ENCODE measurements at regions not wholly inside any gene's neighbourhood (a gene's known extent, or its start where the extent isn't known, plus 50 kb on each side); places are given as distances from the start of the nearest gene placed in this dataset.

DNA sequence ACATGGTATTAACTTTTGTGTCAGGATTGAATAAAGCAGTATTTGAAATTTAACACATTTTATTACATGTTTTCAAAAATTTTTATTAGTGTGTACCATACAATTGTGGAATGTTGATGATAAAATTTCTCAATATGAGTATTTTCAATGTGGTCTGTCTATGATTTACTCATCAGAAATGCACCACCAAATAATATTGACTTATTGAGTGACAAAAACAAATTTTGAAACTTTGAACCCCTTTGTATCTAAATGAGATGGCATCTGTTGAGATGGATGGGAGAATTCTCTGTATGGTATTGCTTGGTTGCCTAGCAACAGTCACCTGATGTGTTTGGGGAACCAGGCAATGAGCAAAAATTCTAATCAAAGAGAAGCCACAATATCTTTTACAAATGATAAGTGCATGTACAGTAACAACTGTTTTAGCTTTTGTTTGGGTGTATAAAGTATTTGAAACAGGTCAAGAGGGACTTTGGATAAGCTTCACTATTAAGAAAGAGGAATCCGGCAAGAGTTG, 400.1 kb downstream of the CCDC85A start:
- H3K9me3 ChIP-seq (replicated peaks in 1 of 3) = no peaks in the 10 kb centered on the region
- no peak for DNase-seq
- intact Hi-C loops (cut with DNase I) = no loop called here
- TF ChIP-seq POLR2A (IDR thresholded peaks at IDR 0.05) = no peak
- TF ChIP-seq, protein P1, sequence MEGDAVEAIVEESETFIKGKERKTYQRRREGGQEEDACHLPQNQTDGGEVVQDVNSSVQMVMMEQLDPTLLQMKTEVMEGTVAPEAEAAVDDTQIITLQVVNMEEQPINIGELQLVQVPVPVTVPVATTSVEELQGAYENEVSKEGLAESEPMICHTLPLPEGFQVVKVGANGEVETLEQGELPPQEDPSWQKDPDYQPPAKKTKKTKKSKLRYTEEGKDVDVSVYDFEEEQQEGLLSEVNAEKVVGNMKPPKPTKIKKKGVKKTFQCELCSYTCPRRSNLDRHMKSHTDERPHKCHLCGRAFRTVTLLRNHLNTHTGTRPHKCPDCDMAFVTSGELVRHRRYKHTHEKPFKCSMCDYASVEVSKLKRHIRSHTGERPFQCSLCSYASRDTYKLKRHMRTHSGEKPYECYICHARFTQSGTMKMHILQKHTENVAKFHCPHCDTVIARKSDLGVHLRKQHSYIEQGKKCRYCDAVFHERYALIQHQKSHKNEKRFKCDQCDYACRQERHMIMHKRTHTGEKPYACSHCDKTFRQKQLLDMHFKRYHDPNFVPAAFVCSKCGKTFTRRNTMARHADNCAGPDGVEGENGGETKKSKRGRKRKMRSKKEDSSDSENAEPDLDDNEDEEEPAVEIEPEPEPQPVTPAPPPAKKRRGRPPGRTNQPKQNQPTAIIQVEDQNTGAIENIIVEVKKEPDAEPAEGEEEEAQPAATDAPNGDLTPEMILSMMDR (IDR thresholded peaks at IDR 0.05) = no peak
- H3K36me3 ChIP-seq (replicated peaks in 1 of 2) = no peaks in the 10 kb centered on the region
- H3K4me3 ChIP-seq = no peak overlapping the region
- no peak overlapping the region for H3K27ac ChIP-seq
- WGBS, 4 donors = 67 to 83% (median 69%) methylated on average over 1 of the region's 1 CpG
- no peaks in the 10 kb centered on the region for H3K4me1 ChIP-seq (replicated peaks in 1 of 2)
- no peaks in the 10 kb centered on the region for H3K27me3 ChIP-seq

- Histone ChIP-seq H3K9me3 (replicated peaks in 1 of 3) (no peaks in the 10 kb centered on the region), H3K27me3 (no peaks in the 10 kb centered on the region), H3K27ac (no peak overlapping the region), H3K36me3 (replicated peaks in 1 of 2) (no peaks in the 10 kb centered on the region), H3K4me1 (replicated peaks in 1 of 2) (no peaks in the 10 kb centered on the region), H3K4me3 (no peak overlapping the region)
- WGBS, 4 donors = 58 to 79% (median 66%) methylated on average over 1 of the region's 1 CpG
- intact Hi-C loops (cut with DNase I) = no loop called here
- no peak for TF ChIP-seq POLR2A (IDR thresholded peaks at IDR 0.05)
- TF ChIP-seq, protein P1 (IDR thresholded peaks at IDR 0.05) = no peak
- no peak for DNase-seq
Observed at GRCh38 chr2:56587456-56587855, 403.7 kb downstream of the CCDC85A start.

- H3K9me3 ChIP-seq (replicated peaks in 1 of 3) = no peaks in the 10 kb centered on the region
- intact Hi-C loops (cut with DNase I) = no loop called here
- 59 to 79% (median 65%) methylated on average over 1 of the region's 1 CpG for WGBS, 4 donors
Observed at GRCh38 chr2:56589194-56589593, 405.4 kb downstream of the CCDC85A start.

GRCh38 chr2:56589835-56590234, 406.0 kb downstream of the CCDC85A start:
- Histone ChIP-seq H3K4me1 (replicated peaks in 1 of 2) (no peaks in the 10 kb centered on the region), H3K4me3 (no peak overlapping the region), H3K27me3 (no peaks in the 10 kb centered on the region), H3K36me3 (replicated peaks in 1 of 2) (no peaks in the 10 kb centered on the region), H3K27ac (no peak overlapping the region), H3K9me3 (replicated peaks in 1 of 3) (no peaks in the 10 kb centered on the region)
- DNase-seq = no peak
- intact Hi-C loops (cut with DNase I) = no loop called here
- TF ChIP-seq, protein P1 (IDR thresholded peaks at IDR 0.05) = no peak

More at GRCh38 chr2:56589194-56589593, 405.4 kb downstream of the CCDC85A start:
- H3K4me1 ChIP-seq (replicated peaks in 1 of 2) = no peaks in the 10 kb centered on the region
- no peak overlapping the region for H3K4me3 ChIP-seq
- TF ChIP-seq, protein P1 (IDR thresholded peaks at IDR 0.05) = no peak
- no peak for TF ChIP-seq POLR2A (IDR thresholded peaks at IDR 0.05)
- H3K27ac ChIP-seq = no peak overlapping the region
- no peaks in the 10 kb centered on the region for H3K27me3 ChIP-seq
- no peak for DNase-seq
- H3K36me3 ChIP-seq (replicated peaks in 1 of 2) = no peaks in the 10 kb centered on the region
